PC-3 (cell line): ENCODE measurements at regions not wholly inside any gene's neighbourhood (a gene's known extent, or its start where the extent isn't known, plus 50 kb on each side); places are given as distances from the start of the nearest gene placed in this dataset.

Experiments
- CTCF ChIP-seq: fragments of 300-600 bp; sonication (generic); conservative IDR thresholded peaks from 2 replicates; pipeline ENCODE4 v1.5.1; 2017; ENCODE audit warnings: antibody characterized with exemption, low read depth, mild to moderate bottlenecking, low read length
- EZH2 ChIP-seq: fragments of 300-600 bp; sonication (generic); IDR thresholded peaks from one replicate; pipeline ENCODE4 v1.6.1; 2017; ENCODE audit warnings: antibody characterized with exemption, mild to moderate bottlenecking, low read length; ENCODE audit not compliant: unreplicated experiment
- EZH2phosphoT487 ChIP-seq: fragments of 300-600 bp; sonication (generic); IDR thresholded peaks from 2 replicates; pipeline ENCODE4 v1.6.1; 2018; ENCODE audit warnings: mild to moderate bottlenecking, antibody characterized with exemption, low read length, borderline replicate concordance

GRCh38 chr3:89787485-89787884 is 680.1 kb downstream of the EPHA3 start:
- TF ChIP-seq CTCF (no peak), EZH2 (no peak), EZH2phosphoT487 (no peak)
